Esophagus muscularis mucosa (tissue), 4 donors: ENCODE measurements at regions not wholly inside any gene's neighbourhood (a gene's known extent, or its start where the extent isn't known, plus 50 kb on each side); places are given as distances from the start of the nearest gene placed in this dataset.

ENCODE experiments used
- DNase-seq: peaks from one replicate; pipeline ENCODE4 v3.0.0-alpha.2; 2017; ENCODE audit errors: extremely low spot score
- H3K27ac ChIP-seq, 4 donors: fragments of 200-600 bp; sonication (generic); replicated peaks in 1 of 4; 1 replicate in 3 of 4; 2 replicates in 1 of 4; pipeline ENCODE4 v1.5.1; 2016 to 2019; ENCODE audit warnings: mild to moderate bottlenecking in 1 of 4
- H3K27me3 ChIP-seq, 4 donors: fragments of 200-600 bp; sonication (generic); one replicate each; pipeline versions ENCODE4 v1.5.1 to v1.6.0; 2016 to 2019
- H3K36me3 ChIP-seq, 4 donors: fragments of 200-600 bp; sonication (generic); one replicate each; pipeline ENCODE4 v1.5.1; 2016 to 2019
- H3K4me1 ChIP-seq, 4 donors: fragments of 200-600 bp; sonication (generic); one replicate each; pipeline ENCODE4 v1.5.1; 2016 to 2019
- H3K4me3 ChIP-seq, 4 donors: fragments of 200-600 bp; sonication (generic); 1 replicate in 2 of 4; 2 replicates in 2 of 4; pipeline ENCODE4 v1.5.1; 2016 to 2019; ENCODE audit warnings: mild to moderate bottlenecking in 4 of 4, moderate library complexity in 1 of 4
- H3K9me3 ChIP-seq, 4 donors: fragments of 200-600 bp; sonication (generic); 1 replicate in 3 of 4; 2 replicates in 1 of 4; pipeline ENCODE4 v1.5.1; 2016 to 2019
- CTCF ChIP-seq, 3 experiments: fragments of 200-600 bp in 2 of 3; fragments of 450-650 bp in 1 of 3; sonication (generic) in 2 of 3; IDR thresholded peaks; one replicate each; pipeline ENCODE4 v1.5.1; 2017 to 2019; ENCODE audit warnings: antibody characterized with exemption in 3 of 3, mild to moderate bottlenecking in 2 of 3, moderate library complexity in 1 of 3
- EP300 ChIP-seq: sonication (generic); formaldehyde crosslinking; IDR thresholded peaks from one replicate; pipeline ENCODE4 v1.6.1; 2017; ENCODE audit warnings: antibody characterized with exemption
- POLR2A ChIP-seq: fragments of 450-650 bp; IDR thresholded peaks from one replicate; pipeline ENCODE4 v1.6.1; 2017; ENCODE audit warnings: antibody characterized with exemption, moderate library complexity, mild to moderate bottlenecking, low read depth
- POLR2AphosphoS5 ChIP-seq, 2 donors: sonication (generic); formaldehyde crosslinking; IDR thresholded peaks; one replicate each; pipeline ENCODE4 v1.6.1; 2017; ENCODE audit warnings: antibody characterized with exemption in 2 of 2
- WGBS: methylation state at CpG from one replicate; pipeline ENCODE4 v1.1.5; 2018; 5-methylcytosine and 5-hydroxymethylcytosine counted together
- intact Hi-C: fragments of 100-400 bp; cut with DNase I; formaldehyde crosslinking; loops from one replicate; pipeline ENCODE4 v1.15.1; 2023

- no peak for DNase-seq
- Histone ChIP-seq H3K27ac (no peak overlapping the region), H3K27me3 (peaks cover 0 to 30% (median 0%) of the 10 kb centered on the region in 4 donors), H3K36me3 (no peaks in the 10 kb centered on the region), H3K4me3 (no peak overlapping the region), H3K9me3 (no peaks in the 10 kb centered on the region), H3K4me1 (no peaks in the 10 kb centered on the region)
- intact Hi-C loops = no loop called here
- 89% methylated on average over 8 of the region's 8 CpGs for WGBS
- no peak for TF ChIP-seq CTCF (IDR thresholded peaks at IDR 0.05)
- TF ChIP-seq EP300 = no peak
- TF ChIP-seq POLR2AphosphoS5 (IDR thresholded peaks at IDR 0.05) = no peak
- no peak for TF ChIP-seq POLR2A
Measured at GRCh38 chr16:49970797-49971431, 54.1 kb upstream of the CNEP1R1 start.

GRCh38 chr16:49972280-49972679 lies 52.7 kb upstream of the CNEP1R1 start:
- H3K27me3 ChIP-seq = peaks cover 0 to 25% (median 0%) of the 10 kb centered on the region in 4 donors
- WGBS = 86% methylated on average over 5 of the region's 5 CpGs
- H3K9me3 ChIP-seq = peaks cover 0 to 1% (median 0%) of the 10 kb centered on the region in 4 donors
- TF ChIP-seq CTCF (IDR thresholded peaks at IDR 0.05) = no peak
- no peak for TF ChIP-seq POLR2AphosphoS5 (IDR thresholded peaks at IDR 0.05)
- TF ChIP-seq POLR2A = no peak
- TF ChIP-seq EP300 = no peak
- H3K27ac ChIP-seq = no peak overlapping the region
- DNase-seq = no peak
- H3K36me3 ChIP-seq = no peaks in the 10 kb centered on the region
- H3K4me1 ChIP-seq = no peaks in the 10 kb centered on the region
- intact Hi-C loops = no loop called here
- H3K4me3 ChIP-seq = no peak overlapping the region

- no peak for TF ChIP-seq EP300
- TF ChIP-seq POLR2AphosphoS5 (IDR thresholded peaks at IDR 0.05) = no peak
- no peak for TF ChIP-seq POLR2A
- TF ChIP-seq CTCF (IDR thresholded peaks at IDR 0.05) = no peak
- Histone ChIP-seq H3K27me3 (peaks cover 0 to 19% (median 0%) of the 10 kb centered on the region in 4 donors), H3K4me3 (no peak overlapping the region), H3K27ac (no peak overlapping the region), H3K36me3 (no peaks in the 10 kb centered on the region), H3K4me1 (no peaks in the 10 kb centered on the region), H3K9me3 (peaks cover 0 to 5% (median 0%) of the 10 kb centered on the region in 4 donors)
- WGBS = 77% methylated on average over 9 of the region's 9 CpGs
- no peak for DNase-seq
- intact Hi-C loops = no loop called here
Measured at GRCh38 chr16:49972961-49973360, 52.1 kb upstream of the CNEP1R1 start.
